ENCODE measurements at regions not wholly inside any gene's neighbourhood (a gene's known extent, or its start where the extent isn't known, plus 50 kb on each side); places are given as distances from the start of the nearest gene placed in this dataset.

GRCh38 chr12:89169321-89169720 is 183.0 kb downstream of the DUSP6 start:
- Histone ChIP-seq H3K4me3 (ENCODE audit: low read depth in 2 of 2, low read length in 1 of 2) (no peak overlapping the region), H3K4me1 (ENCODE audit: control insufficient read depth in 1 of 2, insufficient read depth in 2 of 2, low read depth in 1 of 2, low read length in 1 of 2) (peaks cover 0 to 9% of the 10 kb centered on the region in 2 experiments; a peak in 2 of 4 replicates), H3K27me3 (ENCODE audit: insufficient read depth) (no peaks in the 10 kb centered on the region), H3K9ac (no peak overlapping the region), H3K9me2 (no peaks in the 10 kb centered on the region), H4K20me1 (ENCODE audit: insufficient read depth) (no peaks in the 10 kb centered on the region), H3K36me3 (replicated peaks in 1 of 2; ENCODE audit: control insufficient read depth in 1 of 2, insufficient read depth in 2 of 2, low read length in 1 of 2) (no peaks in the 10 kb centered on the region), H3F3A (replicated peaks; ENCODE audit: insufficient read depth) (peaks cover 5% of the 10 kb centered on the region), H2AFZ (ENCODE audit: low read depth) (no peak overlapping the region), H3K9me3 (no peaks in the 10 kb centered on the region), H3K27ac (ENCODE audit: low read depth in 2 of 2, low read length in 1 of 2) (no peak overlapping the region), H3K79me2 (ENCODE audit: insufficient read depth) (no peaks in the 10 kb centered on the region), H3K4me2 (no peak overlapping the region)
- CTCF ChIA-PET = interaction anchor here (0.9 kb wide), 1 partner anchor 9 kb away, joined by 4 read pairs; no protein-coding TSS in a partner anchor
- no peak for DNase-seq
- 87% methylated on average over 5 of the region's 5 CpGs for WGBS (ENCODE audit: low lambda C conversion rate)
- POLR2A ChIA-PET = no interaction called here
- TF ChIP-seq MAX (IDR thresholded peaks at IDR 0.05; ENCODE audit: low read depth) = no peak
- TF ChIP-seq TCF12 (IDR thresholded peaks at IDR 0.05) = no peak
- no peak for TF ChIP-seq MEF2A (IDR thresholded peaks at IDR 0.05; ENCODE audit: borderline replicate concordance, low read depth)
- no peak for TF ChIP-seq JUND (IDR thresholded peaks at IDR 0.05)
- no peak for TF ChIP-seq FOXM1 (IDR thresholded peaks at IDR 0.05; ENCODE audit: low read depth)
- no peak for TF ChIP-seq RCOR1 (IDR thresholded peaks at IDR 0.05; ENCODE audit: low read length)
- no peak for TF ChIP-seq POLR2AphosphoS5 (IDR thresholded peaks at IDR 0.05; ENCODE audit: low read depth, low read length)
- no peak for TF ChIP-seq TAF1 (IDR thresholded peaks at IDR 0.05; ENCODE audit: borderline replicate concordance, low read depth, low read length)
- TF ChIP-seq NRF1 (IDR thresholded peaks at IDR 0.05; ENCODE audit: low read depth, low read length) = no peak
- TF ChIP-seq YY1 (IDR thresholded peaks at IDR 0.05; ENCODE audit: low read depth) = no peak
- TF ChIP-seq GABPA (IDR thresholded peaks at IDR 0.05; ENCODE audit: low read depth) = no peak
- TF ChIP-seq GATA2 (CRISPR knock-in tag; IDR thresholded peaks at IDR 0.05) = no peak
- no peak for TF ChIP-seq CHD2 (IDR thresholded peaks at IDR 0.05; ENCODE audit: low read length, partially characterized antibody)

- H3K27ac ChIP-seq (ENCODE audit: low read depth in 2 of 2, low read length in 1 of 2) = no peak overlapping the region
- no peak overlapping the region for H3K9ac ChIP-seq
- no peak for DNase-seq
- no peaks in the 10 kb centered on the region for H3K79me2 ChIP-seq (ENCODE audit: insufficient read depth)
- H3F3A ChIP-seq (replicated peaks; ENCODE audit: insufficient read depth) = peaks cover 10% of the 10 kb centered on the region
- H3K9me3 ChIP-seq = no peaks in the 10 kb centered on the region
- ChIA-PET CTCF (no interaction called here), POLR2A (no interaction called here)
- H3K36me3 ChIP-seq (replicated peaks in 1 of 2; ENCODE audit: control insufficient read depth in 1 of 2, insufficient read depth in 2 of 2, low read length in 1 of 2) = no peaks in the 10 kb centered on the region
- no peak overlapping the region for H2AFZ ChIP-seq (ENCODE audit: low read depth)
- peaks cover 0 to 15% of the 10 kb centered on the region in 2 experiments; a peak in 2 of 4 replicates for H3K4me1 ChIP-seq (ENCODE audit: control insufficient read depth in 1 of 2, insufficient read depth in 2 of 2, low read depth in 1 of 2, low read length in 1 of 2)
- 84% methylated on average over 3 of the region's 3 CpGs for WGBS (ENCODE audit: low lambda C conversion rate)
- H3K9me2 ChIP-seq = no peaks in the 10 kb centered on the region
- H3K4me2 ChIP-seq = no peak overlapping the region
- no peaks in the 10 kb centered on the region for H4K20me1 ChIP-seq (ENCODE audit: insufficient read depth)
- no peak overlapping the region for H3K4me3 ChIP-seq (ENCODE audit: low read depth in 2 of 2, low read length in 1 of 2)
- H3K27me3 ChIP-seq (ENCODE audit: insufficient read depth) = no peaks in the 10 kb centered on the region
- TF ChIP-seq RAD21 (IDR thresholded peaks at IDR 0.05; ENCODE audit: low read length) = no peak
- TF ChIP-seq FOXJ3 (CRISPR knock-in tag; IDR thresholded peaks at IDR 0.05) = no peak
- no peak for TF ChIP-seq USF1 (IDR thresholded peaks at IDR 0.05; ENCODE audit: borderline replicate concordance, low read depth)
- TF ChIP-seq NFIC (IDR thresholded peaks at IDR 0.05; ENCODE audit: borderline replicate concordance) = no peak
- no peak for TF ChIP-seq GABPA (IDR thresholded peaks at IDR 0.05; ENCODE audit: low read depth)
- TF ChIP-seq, protein P1, sequence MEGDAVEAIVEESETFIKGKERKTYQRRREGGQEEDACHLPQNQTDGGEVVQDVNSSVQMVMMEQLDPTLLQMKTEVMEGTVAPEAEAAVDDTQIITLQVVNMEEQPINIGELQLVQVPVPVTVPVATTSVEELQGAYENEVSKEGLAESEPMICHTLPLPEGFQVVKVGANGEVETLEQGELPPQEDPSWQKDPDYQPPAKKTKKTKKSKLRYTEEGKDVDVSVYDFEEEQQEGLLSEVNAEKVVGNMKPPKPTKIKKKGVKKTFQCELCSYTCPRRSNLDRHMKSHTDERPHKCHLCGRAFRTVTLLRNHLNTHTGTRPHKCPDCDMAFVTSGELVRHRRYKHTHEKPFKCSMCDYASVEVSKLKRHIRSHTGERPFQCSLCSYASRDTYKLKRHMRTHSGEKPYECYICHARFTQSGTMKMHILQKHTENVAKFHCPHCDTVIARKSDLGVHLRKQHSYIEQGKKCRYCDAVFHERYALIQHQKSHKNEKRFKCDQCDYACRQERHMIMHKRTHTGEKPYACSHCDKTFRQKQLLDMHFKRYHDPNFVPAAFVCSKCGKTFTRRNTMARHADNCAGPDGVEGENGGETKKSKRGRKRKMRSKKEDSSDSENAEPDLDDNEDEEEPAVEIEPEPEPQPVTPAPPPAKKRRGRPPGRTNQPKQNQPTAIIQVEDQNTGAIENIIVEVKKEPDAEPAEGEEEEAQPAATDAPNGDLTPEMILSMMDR (IDR thresholded peaks at IDR 0.05) = no peak
- no peak for TF ChIP-seq ELF1 (IDR thresholded peaks at IDR 0.05)
- TF ChIP-seq JUND (IDR thresholded peaks at IDR 0.05) = no peak
- TF ChIP-seq MEF2A (IDR thresholded peaks at IDR 0.05; ENCODE audit: borderline replicate concordance, low read depth) = no peak
- no peak for TF ChIP-seq SMC3 (IDR thresholded peaks at IDR 0.05; ENCODE audit: low read depth, low read length)
- TF ChIP-seq, protein P2, sequence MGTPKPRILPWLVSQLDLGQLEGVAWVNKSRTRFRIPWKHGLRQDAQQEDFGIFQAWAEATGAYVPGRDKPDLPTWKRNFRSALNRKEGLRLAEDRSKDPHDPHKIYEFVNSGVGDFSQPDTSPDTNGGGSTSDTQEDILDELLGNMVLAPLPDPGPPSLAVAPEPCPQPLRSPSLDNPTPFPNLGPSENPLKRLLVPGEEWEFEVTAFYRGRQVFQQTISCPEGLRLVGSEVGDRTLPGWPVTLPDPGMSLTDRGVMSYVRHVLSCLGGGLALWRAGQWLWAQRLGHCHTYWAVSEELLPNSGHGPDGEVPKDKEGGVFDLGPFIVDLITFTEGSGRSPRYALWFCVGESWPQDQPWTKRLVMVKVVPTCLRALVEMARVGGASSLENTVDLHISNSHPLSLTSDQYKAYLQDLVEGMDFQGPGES (IDR thresholded peaks at IDR 0.05; ENCODE audit: low read depth, low read length) = no peak
- TF ChIP-seq TEAD4 (IDR thresholded peaks at IDR 0.05; ENCODE audit: borderline replicate concordance, insufficient read depth) = no peak
- no peak for TF ChIP-seq RXRA (IDR thresholded peaks at IDR 0.05; ENCODE audit: borderline replicate concordance, low read depth)
- no peak for TF ChIP-seq YY1 (IDR thresholded peaks at IDR 0.05; ENCODE audit: low read depth)
- no peak for TF ChIP-seq SIN3A (IDR thresholded peaks at IDR 0.05; ENCODE audit: borderline replicate concordance, low read depth, low read length)
- no peak for TF ChIP-seq RCOR1 (IDR thresholded peaks at IDR 0.05; ENCODE audit: low read length)
- TF ChIP-seq MXI1 (IDR thresholded peaks at IDR 0.05; ENCODE audit: low read depth, low read length) = no peak
- TF ChIP-seq, protein P3, sequence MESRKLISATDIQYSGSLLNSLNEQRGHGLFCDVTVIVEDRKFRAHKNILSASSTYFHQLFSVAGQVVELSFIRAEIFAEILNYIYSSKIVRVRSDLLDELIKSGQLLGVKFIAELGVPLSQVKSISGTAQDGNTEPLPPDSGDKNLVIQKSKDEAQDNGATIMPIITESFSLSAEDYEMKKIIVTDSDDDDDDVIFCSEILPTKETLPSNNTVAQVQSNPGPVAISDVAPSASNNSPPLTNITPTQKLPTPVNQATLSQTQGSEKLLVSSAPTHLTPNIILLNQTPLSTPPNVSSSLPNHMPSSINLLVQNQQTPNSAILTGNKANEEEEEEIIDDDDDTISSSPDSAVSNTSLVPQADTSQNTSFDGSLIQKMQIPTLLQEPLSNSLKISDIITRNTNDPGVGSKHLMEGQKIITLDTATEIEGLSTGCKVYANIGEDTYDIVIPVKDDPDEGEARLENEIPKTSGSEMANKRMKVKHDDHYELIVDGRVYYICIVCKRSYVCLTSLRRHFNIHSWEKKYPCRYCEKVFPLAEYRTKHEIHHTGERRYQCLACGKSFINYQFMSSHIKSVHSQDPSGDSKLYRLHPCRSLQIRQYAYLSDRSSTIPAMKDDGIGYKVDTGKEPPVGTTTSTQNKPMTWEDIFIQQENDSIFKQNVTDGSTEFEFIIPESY (IDR thresholded peaks at IDR 0.05; ENCODE audit: borderline replicate concordance, low read depth) = no peak
Observed at GRCh38 chr12:89167986-89168385, 184.3 kb downstream of the DUSP6 start.
